ENCODE measurements at regions not wholly inside any gene's neighbourhood (a gene's known extent, or its start where the extent isn't known, plus 50 kb on each side); places are given as distances from the start of the nearest gene placed in this dataset.

DNA sequence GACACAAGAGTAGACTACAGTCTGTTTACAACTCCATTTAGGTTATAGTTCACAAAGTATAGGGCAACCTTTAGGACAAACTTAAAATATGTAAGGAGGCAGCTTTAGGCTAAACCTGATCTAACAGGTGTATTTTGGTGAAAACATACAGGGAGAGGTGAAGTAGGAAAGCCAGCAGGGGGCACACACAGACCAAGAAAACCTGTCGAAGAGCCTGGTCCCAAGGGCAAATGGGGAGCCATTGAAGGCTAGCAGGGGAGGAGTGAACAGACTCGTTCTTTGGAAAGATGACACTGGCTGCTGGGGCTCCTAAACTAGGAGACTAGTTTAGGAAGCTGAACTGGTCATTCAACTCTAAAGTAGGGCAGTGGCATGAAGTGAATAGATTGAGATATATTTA, 138.8 kb upstream of the WSCD2 start:
- H3K36me3 ChIP-seq = no peaks in the 10 kb centered on the region
- intact Hi-C loops (cut with DNase I) = no loop called here
- DNase-seq = peak in 1 of 5 donors; percentile 29
- H3K4me1 ChIP-seq (ENCODE audit: insufficient read depth) = no peaks in the 10 kb centered on the region
- no peak overlapping the region for H3K27ac ChIP-seq
- no peak overlapping the region for H3K4me3 ChIP-seq
- H3K27me3 ChIP-seq = no peaks in the 10 kb centered on the region
- no peaks in the 10 kb centered on the region for H3K9me3 ChIP-seq
- WGBS, 3 donors = 3 to 7% (median 5%) methylated on average over 2 of the region's 2 CpGs
- TF ChIP-seq EP300 (IDR thresholded peaks at IDR 0.05) (no peak), POLR2A (IDR thresholded peaks at IDR 0.05) (no peak)
- TF ChIP-seq, protein P1, sequence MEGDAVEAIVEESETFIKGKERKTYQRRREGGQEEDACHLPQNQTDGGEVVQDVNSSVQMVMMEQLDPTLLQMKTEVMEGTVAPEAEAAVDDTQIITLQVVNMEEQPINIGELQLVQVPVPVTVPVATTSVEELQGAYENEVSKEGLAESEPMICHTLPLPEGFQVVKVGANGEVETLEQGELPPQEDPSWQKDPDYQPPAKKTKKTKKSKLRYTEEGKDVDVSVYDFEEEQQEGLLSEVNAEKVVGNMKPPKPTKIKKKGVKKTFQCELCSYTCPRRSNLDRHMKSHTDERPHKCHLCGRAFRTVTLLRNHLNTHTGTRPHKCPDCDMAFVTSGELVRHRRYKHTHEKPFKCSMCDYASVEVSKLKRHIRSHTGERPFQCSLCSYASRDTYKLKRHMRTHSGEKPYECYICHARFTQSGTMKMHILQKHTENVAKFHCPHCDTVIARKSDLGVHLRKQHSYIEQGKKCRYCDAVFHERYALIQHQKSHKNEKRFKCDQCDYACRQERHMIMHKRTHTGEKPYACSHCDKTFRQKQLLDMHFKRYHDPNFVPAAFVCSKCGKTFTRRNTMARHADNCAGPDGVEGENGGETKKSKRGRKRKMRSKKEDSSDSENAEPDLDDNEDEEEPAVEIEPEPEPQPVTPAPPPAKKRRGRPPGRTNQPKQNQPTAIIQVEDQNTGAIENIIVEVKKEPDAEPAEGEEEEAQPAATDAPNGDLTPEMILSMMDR (IDR thresholded peaks at IDR 0.05) = no peak

DNA sequence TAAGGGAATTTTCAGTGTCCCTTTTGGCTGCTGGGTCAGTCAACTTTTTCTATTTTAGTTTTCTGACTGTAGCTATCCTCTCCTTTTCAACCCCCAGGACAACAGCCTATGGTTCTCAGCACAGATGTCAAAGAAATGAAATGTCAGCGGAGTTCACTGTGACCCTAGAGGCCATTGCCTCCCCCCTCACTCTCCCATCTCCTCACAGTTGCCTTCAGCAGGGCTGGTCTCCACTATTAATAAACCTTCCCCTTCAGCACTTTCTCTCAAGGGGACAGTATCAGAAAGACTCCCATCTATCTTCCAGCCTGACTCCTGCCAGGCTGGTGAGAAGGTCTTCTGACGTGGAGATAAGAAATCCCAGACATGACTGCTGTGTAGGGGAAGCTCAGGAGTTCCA, 137.1 kb upstream of the WSCD2 start:
- Histone ChIP-seq H3K27ac (no peak overlapping the region), H3K4me3 (no peak overlapping the region), H3K36me3 (no peaks in the 10 kb centered on the region), H3K9me3 (no peaks in the 10 kb centered on the region), H3K4me1 (ENCODE audit: insufficient read depth) (no peaks in the 10 kb centered on the region), H3K27me3 (no peaks in the 10 kb centered on the region)
- WGBS, 3 donors = 19 to 24% (median 23%) methylated on average over 2 of the region's 2 CpGs
- intact Hi-C loops (cut with DNase I) = no loop called here
- DNase-seq = no peak
- TF ChIP-seq EP300 (IDR thresholded peaks at IDR 0.05) = no peak
- TF ChIP-seq, protein P1 (IDR thresholded peaks at IDR 0.05) = no peak
- TF ChIP-seq POLR2A (IDR thresholded peaks at IDR 0.05) = no peak

DNA sequence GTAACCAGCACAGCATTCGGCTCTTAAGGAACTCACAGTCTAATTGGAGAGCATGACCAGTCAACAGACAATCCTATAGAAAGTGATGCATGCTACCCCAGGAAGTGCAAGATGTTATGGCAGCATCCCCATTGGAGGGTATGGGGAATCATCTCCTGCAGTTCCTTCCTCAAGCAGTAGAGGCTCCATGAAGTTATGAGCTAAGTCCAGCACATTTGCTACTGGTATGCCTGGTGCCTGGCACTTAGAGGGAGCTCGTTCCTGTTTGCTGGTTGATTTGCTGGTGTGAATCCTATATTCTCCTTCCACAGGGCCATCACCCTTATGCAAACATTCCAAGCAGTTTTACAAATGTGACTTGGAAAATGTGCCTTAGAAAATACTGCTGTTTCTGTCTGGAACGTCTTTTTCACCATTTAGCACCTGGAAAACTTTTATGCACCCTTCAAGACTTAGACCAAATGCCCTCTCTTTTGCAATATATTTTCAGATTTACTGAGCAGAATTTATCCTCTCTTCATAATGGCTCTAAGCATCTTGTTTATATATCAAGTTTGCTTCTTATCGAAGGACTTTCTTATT, 136.1 kb upstream of the WSCD2 start:
- no peak overlapping the region for H3K27ac ChIP-seq
- intact Hi-C loops (cut with DNase I) = no loop called here
- no peak for DNase-seq
- no peaks in the 10 kb centered on the region for H3K27me3 ChIP-seq
- WGBS, 3 donors = 43 to 59% (median 44%) methylated on average over 4 of the region's 4 CpGs
- no peaks in the 10 kb centered on the region for H3K36me3 ChIP-seq
- no peak for TF ChIP-seq POLR2A (IDR thresholded peaks at IDR 0.05)
- TF ChIP-seq, protein P1 (IDR thresholded peaks at IDR 0.05) = no peak
- no peak for TF ChIP-seq EP300 (IDR thresholded peaks at IDR 0.05)
- no peaks in the 10 kb centered on the region for H3K9me3 ChIP-seq
- H3K4me3 ChIP-seq = no peak overlapping the region
- H3K4me1 ChIP-seq (ENCODE audit: insufficient read depth) = no peaks in the 10 kb centered on the region

DNA sequence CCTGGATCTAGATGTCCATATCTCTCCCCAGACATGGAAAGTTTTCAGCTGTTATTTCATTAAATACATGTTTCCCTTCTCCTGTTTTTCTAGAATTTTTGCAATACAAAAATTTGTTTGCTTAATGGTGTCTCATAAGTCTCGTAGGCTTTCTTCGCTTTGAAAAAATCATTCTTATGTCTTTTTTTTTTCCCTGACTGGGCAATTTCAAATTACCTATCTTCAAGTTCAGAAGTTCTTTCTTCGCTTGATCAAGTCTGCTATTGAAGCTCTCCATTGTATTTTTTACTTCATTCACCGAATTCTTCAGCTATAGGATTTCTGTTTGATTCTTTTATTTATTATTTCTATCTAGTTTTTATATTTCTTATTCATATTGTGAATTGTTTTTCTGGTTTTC, 130.2 kb upstream of the WSCD2 start:
- H3K4me3 ChIP-seq = no peak overlapping the region
- H3K27me3 ChIP-seq = no peaks in the 10 kb centered on the region
- WGBS, 3 donors = 88 to 93% (median 89%) methylated on average over 4 of the region's 4 CpGs
- DNase-seq = no peak
- H3K36me3 ChIP-seq = no peaks in the 10 kb centered on the region
- no peaks in the 10 kb centered on the region for H3K9me3 ChIP-seq
- intact Hi-C loops (cut with DNase I) = no loop called here
- no peak overlapping the region for H3K27ac ChIP-seq
- no peaks in the 10 kb centered on the region for H3K4me1 ChIP-seq (ENCODE audit: insufficient read depth)
- TF ChIP-seq, protein P1 (IDR thresholded peaks at IDR 0.05) = no peak
- no peak for TF ChIP-seq POLR2A (IDR thresholded peaks at IDR 0.05)
- TF ChIP-seq EP300 (IDR thresholded peaks at IDR 0.05) = no peak

Measured in ovary (tissue), 7 donors.